Panc1 (cell line): ENCODE measurements at regions not wholly inside any gene's neighbourhood (a gene's known extent, or its start where the extent isn't known, plus 50 kb on each side); places are given as distances from the start of the nearest gene placed in this dataset.

Source experiments
- TF ChIP-seq, protein P1 (sequence below): fragments of 450-650 bp; IDR thresholded peaks from 2 replicates; pipeline ENCODE4 v1.5.1; 2017; ENCODE audit warnings: mild to moderate bottlenecking
- TF ChIP-seq, protein P2 (sequence below), 2 experiments: IDR thresholded peaks; 2 replicates each; pipeline ENCODE4 v1.6.1; 2011 to 2012; ENCODE audit warnings: low read depth in 2 of 2, control low read depth in 1 of 2, low read length in 1 of 2, mild to moderate bottlenecking in 1 of 2, moderate library complexity in 1 of 2; ENCODE audit not compliant: insufficient read depth in 1 of 2

DNA sequence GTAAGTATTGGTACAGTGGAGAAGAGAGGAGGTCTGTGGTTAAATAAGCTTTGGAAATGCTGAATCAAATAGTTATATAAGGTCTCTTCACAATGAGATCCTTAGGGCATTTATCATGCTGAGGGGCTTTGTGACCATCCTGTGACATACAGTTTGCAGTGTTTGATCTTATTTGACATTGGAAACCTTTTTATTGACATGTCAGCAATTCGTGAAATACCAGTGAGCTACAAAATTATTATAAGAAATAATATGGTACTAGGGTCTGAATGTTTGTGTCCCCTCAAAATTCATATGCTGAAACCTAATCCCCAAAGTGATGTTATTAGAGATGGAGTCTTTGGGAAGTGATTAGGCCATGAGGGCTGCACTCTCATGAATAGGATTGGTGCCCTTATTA is 98.4 kb downstream of the MID1IP1 start:
- TF ChIP-seq, protein P1, sequence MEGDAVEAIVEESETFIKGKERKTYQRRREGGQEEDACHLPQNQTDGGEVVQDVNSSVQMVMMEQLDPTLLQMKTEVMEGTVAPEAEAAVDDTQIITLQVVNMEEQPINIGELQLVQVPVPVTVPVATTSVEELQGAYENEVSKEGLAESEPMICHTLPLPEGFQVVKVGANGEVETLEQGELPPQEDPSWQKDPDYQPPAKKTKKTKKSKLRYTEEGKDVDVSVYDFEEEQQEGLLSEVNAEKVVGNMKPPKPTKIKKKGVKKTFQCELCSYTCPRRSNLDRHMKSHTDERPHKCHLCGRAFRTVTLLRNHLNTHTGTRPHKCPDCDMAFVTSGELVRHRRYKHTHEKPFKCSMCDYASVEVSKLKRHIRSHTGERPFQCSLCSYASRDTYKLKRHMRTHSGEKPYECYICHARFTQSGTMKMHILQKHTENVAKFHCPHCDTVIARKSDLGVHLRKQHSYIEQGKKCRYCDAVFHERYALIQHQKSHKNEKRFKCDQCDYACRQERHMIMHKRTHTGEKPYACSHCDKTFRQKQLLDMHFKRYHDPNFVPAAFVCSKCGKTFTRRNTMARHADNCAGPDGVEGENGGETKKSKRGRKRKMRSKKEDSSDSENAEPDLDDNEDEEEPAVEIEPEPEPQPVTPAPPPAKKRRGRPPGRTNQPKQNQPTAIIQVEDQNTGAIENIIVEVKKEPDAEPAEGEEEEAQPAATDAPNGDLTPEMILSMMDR: no peak
- TF ChIP-seq, protein P2, sequence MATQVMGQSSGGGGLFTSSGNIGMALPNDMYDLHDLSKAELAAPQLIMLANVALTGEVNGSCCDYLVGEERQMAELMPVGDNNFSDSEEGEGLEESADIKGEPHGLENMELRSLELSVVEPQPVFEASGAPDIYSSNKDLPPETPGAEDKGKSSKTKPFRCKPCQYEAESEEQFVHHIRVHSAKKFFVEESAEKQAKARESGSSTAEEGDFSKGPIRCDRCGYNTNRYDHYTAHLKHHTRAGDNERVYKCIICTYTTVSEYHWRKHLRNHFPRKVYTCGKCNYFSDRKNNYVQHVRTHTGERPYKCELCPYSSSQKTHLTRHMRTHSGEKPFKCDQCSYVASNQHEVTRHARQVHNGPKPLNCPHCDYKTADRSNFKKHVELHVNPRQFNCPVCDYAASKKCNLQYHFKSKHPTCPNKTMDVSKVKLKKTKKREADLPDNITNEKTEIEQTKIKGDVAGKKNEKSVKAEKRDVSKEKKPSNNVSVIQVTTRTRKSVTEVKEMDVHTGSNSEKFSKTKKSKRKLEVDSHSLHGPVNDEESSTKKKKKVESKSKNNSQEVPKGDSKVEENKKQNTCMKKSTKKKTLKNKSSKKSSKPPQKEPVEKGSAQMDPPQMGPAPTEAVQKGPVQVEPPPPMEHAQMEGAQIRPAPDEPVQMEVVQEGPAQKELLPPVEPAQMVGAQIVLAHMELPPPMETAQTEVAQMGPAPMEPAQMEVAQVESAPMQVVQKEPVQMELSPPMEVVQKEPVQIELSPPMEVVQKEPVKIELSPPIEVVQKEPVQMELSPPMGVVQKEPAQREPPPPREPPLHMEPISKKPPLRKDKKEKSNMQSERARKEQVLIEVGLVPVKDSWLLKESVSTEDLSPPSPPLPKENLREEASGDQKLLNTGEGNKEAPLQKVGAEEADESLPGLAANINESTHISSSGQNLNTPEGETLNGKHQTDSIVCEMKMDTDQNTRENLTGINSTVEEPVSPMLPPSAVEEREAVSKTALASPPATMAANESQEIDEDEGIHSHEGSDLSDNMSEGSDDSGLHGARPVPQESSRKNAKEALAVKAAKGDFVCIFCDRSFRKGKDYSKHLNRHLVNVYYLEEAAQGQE (IDR thresholded peaks at IDR 0.05; ENCODE audit: insufficient read depth in 1 of 2, low read depth in 2 of 2, low read length in 1 of 2): no peak
